Activated T-cell treated with anti-CD3 and anti-CD28 coated beads, Interleukin-2, amount 50 U/mL, for 72 hours (primary cell): ENCODE measurements at regions not wholly inside any gene's neighbourhood (a gene's known extent, or its start where the extent isn't known, plus 50 kb on each side); places are given as distances from the start of the nearest gene placed in this dataset.

Experiments used
- ATAC-seq, 2 donors: fragments of 150-1000 bp; cut with Tn5 transposase; replicated peaks in 1 of 2; 2 replicates each; pipeline ENCODE4 v1.10.0; 2021; ENCODE audit warnings: moderate library complexity in 2 of 2, mild to moderate bottlenecking in 1 of 2
- DNase-seq, 2 donors: peaks; one replicate each; pipeline ENCODE4 v3.0.0; 2021 to 2022; ENCODE audit warnings: mixed read lengths in 1 of 2
- H3K27ac Mint-ChIP-seq: one replicate; pipeline ENCODE4 v1.8.0; 2022; ENCODE audit warnings: mild to moderate bottlenecking, moderate library complexity, mixed read lengths
- H3K27me3 Mint-ChIP-seq: one replicate; pipeline ENCODE4 v1.8.0; 2022; ENCODE audit warnings: low read depth, mixed read lengths
- H3K36me3 Mint-ChIP-seq, 2 donors: one replicate each; pipeline ENCODE4 v1.8.0; 2022; ENCODE audit warnings: mixed read lengths in 2 of 2, mild to moderate bottlenecking in 1 of 2; ENCODE audit not compliant: insufficient read depth in 2 of 2
- H3K4me1 Mint-ChIP-seq: one replicate; pipeline ENCODE4 v1.8.0; 2022; ENCODE audit warnings: low read depth, mixed read lengths
- H3K4me3 Mint-ChIP-seq, 2 donors: one replicate each; pipeline ENCODE4 v1.8.0; 2022; ENCODE audit warnings: mild to moderate bottlenecking in 2 of 2, mixed read lengths in 2 of 2, moderate library complexity in 2 of 2
- H3K9me3 Mint-ChIP-seq, 2 donors: one replicate each; pipeline ENCODE4 v1.8.0; 2022; ENCODE audit warnings: mixed read lengths in 2 of 2

DNA sequence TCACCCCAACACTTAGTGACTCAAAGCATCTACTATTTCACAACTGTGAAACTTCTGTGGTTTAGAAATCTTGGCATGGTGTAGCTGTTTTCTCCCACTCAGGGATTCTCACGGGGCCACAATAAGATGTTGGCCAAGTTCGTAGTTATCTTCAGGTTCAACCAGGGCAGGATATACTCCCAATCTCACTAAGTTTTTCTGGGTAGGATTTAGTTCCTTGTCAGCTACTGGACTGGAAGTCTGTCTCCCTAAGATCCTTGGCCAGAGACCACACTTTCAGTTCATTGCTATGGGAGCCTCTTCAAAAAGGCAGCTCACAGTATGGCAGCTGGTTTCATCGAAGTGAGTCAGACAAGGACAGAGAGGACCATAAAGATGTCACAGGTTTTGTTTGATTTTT, 111.7 kb upstream of the PDHA2 start:
- DNase-seq, result no peak
- Mint-ChIP-seq H3K4me1 (no peaks in the 10 kb centered on the region), H3K4me3 (no peak overlapping the region), H3K27me3 (no peaks in the 10 kb centered on the region), H3K9me3 (no peaks in the 10 kb centered on the region), H3K27ac (no peak overlapping the region), H3K36me3 (no peaks in the 10 kb centered on the region)
- ATAC-seq, result no peak

- peaks cover 2 to 12% of the 10 kb centered on the region in 2 donors for H3K9me3 Mint-ChIP-seq
- no peaks in the 10 kb centered on the region for H3K27me3 Mint-ChIP-seq
- H3K4me3 Mint-ChIP-seq, result no peak overlapping the region
- no peak overlapping the region for H3K27ac Mint-ChIP-seq
- H3K4me1 Mint-ChIP-seq, result no peaks in the 10 kb centered on the region
- no peak for DNase-seq
- peaks cover 0 to 2% of the 10 kb centered on the region in 2 donors for H3K36me3 Mint-ChIP-seq
- no peak for ATAC-seq
Observed at GRCh38 chr4:95715830-95716229, 124.1 kb upstream of the PDHA2 start.

DNA sequence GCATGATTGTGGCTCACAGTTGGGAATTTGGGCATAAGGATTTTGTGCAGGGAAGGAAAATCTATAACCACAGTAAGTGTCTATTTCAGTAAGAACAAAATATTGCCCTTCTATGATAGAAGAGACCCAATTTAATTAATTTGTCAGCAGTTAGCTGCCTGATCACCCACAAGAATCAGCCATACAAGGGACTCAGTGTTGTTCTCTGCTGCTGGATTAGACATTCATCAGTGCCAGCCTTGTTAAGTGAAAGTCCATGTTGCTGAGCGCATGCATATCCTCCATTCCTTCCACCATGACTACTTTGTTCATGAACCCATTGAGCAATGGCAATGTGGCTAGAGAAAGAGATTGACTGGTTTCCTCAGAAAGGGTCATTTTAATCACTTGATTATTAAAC, 125.3 kb upstream of the PDHA2 start:
- Mint-ChIP-seq H3K27me3 (no peaks in the 10 kb centered on the region), H3K36me3 (peaks cover 0 to 2% of the 10 kb centered on the region in 2 donors), H3K9me3 (peaks cover 2 to 12% of the 10 kb centered on the region in 2 donors), H3K4me3 (no peak overlapping the region), H3K27ac (no peak overlapping the region), H3K4me1 (no peaks in the 10 kb centered on the region)
- DNase-seq, result no peak
- no peak for ATAC-seq

DNA sequence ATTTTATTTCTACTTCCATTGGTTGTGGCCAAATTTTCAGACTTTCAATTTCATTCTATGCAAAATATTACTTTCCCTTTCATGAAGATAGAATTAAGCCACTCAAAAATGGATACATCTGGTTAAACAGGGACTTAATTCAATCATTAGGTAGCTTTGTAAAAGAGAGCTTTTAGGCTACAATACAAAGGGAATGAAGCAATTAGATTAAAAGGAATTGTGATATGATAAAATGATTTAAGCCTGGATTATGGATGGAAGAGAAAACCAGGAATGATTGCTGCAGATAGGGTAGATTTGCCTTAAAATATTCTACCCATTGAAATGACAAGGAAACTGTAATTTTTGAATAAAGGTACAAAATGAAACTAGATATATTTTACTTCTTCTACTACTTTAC, 134.6 kb upstream of the PDHA2 start:
- Mint-ChIP-seq H3K4me3 (no peak overlapping the region), H3K9me3 (peaks cover 0 to 6% of the 10 kb centered on the region in 2 donors), H3K27me3 (no peaks in the 10 kb centered on the region), H3K36me3 (no peaks in the 10 kb centered on the region), H3K27ac (no peak overlapping the region), H3K4me1 (no peaks in the 10 kb centered on the region)
- ATAC-seq (no peak), DNase-seq (no peak)

- Mint-ChIP-seq H3K27ac (no peak overlapping the region), H3K4me3 (no peak overlapping the region), H3K4me1 (no peaks in the 10 kb centered on the region), H3K9me3 (peaks cover 0 to 6% of the 10 kb centered on the region in 2 donors), H3K27me3 (no peaks in the 10 kb centered on the region), H3K36me3 (no peaks in the 10 kb centered on the region)
- DNase-seq (no peak), ATAC-seq (no peak)
Observed at GRCh38 chr4:95701500-95702170, 138.3 kb upstream of the PDHA2 start.

DNA sequence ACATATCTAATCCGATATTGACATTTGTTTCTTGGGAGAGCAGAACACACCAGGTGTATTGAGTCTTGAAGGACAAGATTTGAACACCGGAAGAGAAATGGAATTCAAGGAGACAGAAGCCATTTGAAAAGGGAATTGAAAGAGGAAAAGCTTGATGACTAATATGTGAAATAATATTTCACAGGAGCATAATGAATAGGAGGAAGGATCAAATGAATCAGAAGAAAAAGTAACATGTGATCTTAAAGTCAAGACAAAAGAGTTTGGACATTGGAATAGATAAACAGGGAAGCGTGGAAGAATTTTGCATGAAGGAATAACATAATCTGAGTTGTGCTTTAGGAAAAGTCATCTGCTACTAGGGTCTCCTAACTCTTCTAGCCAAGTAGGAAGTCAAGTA, 145.5 kb upstream of the PDHA2 start:
- no peaks in the 10 kb centered on the region for H3K4me1 Mint-ChIP-seq
- no peak for ATAC-seq
- peaks cover 0 to 1% of the 10 kb centered on the region in 2 donors for H3K9me3 Mint-ChIP-seq

GRCh38 chr4:95693594-95693993, 144.8 kb upstream of the UNC5C start:
- DNase-seq, result no peak
- no peak overlapping the region for H3K4me3 Mint-ChIP-seq

More for the DNA sequence above, 145.5 kb upstream of the PDHA2 start:
- Mint-ChIP-seq H3K4me3 (no peak overlapping the region), H3K36me3 (no peaks in the 10 kb centered on the region), H3K27me3 (no peaks in the 10 kb centered on the region), H3K27ac (no peak overlapping the region)
- DNase-seq, result no peak

GRCh38 chr4:95676190-95676589, 127.4 kb upstream of the UNC5C start:
- Mint-ChIP-seq H3K4me3 (no peak overlapping the region), H3K27me3 (no peaks in the 10 kb centered on the region), H3K9me3 (peaks cover 0 to 6% of the 10 kb centered on the region in 2 donors), H3K4me1 (no peaks in the 10 kb centered on the region), H3K27ac (no peak overlapping the region), H3K36me3 (no peaks in the 10 kb centered on the region)
- ATAC-seq (no peak), DNase-seq (no peak)

More at GRCh38 chr4:95693594-95693993, 144.8 kb upstream of the UNC5C start:
- Mint-ChIP-seq H3K27ac (no peak overlapping the region), H3K36me3 (no peaks in the 10 kb centered on the region), H3K4me1 (no peaks in the 10 kb centered on the region), H3K27me3 (no peaks in the 10 kb centered on the region), H3K9me3 (peaks cover 0 to 1% of the 10 kb centered on the region in 2 donors)
- no peak for ATAC-seq

DNA sequence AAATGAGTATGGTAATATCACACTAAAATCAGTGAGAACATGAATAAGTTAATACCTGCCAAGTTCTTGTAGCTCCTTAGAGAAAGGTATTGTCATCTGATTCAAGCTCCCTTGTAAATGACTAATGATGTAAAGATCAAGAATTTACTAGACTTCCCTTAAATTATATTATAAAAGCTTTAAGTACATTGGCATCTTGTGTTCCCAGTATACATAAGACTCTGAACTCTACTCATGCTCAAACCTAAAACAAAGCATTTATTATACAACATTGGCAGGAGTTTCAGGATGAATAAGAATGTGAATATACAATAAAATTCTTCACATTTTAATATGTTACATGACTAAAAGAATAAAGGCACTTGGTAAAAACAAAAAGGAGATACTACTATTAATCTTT, 126.8 kb upstream of the UNC5C start:
- ATAC-seq, result no peak
- DNase-seq, result no peak
- Mint-ChIP-seq H3K27ac (no peak overlapping the region), H3K27me3 (no peaks in the 10 kb centered on the region), H3K9me3 (peaks cover 0 to 6% of the 10 kb centered on the region in 2 donors), H3K4me3 (no peak overlapping the region), H3K36me3 (no peaks in the 10 kb centered on the region), H3K4me1 (no peaks in the 10 kb centered on the region)

GRCh38 chr4:95674521-95674981, 125.8 kb upstream of the UNC5C start:
- DNase-seq (no peak), ATAC-seq (no peak)
- Mint-ChIP-seq H3K36me3 (no peaks in the 10 kb centered on the region), H3K9me3 (peaks cover 0 to 6% of the 10 kb centered on the region in 2 donors), H3K4me3 (no peak overlapping the region), H3K4me1 (no peaks in the 10 kb centered on the region), H3K27me3 (no peaks in the 10 kb centered on the region), H3K27ac (no peak overlapping the region)

- no peaks in the 10 kb centered on the region for H3K27me3 Mint-ChIP-seq
- ATAC-seq (no peak), DNase-seq (no peak)
- no peaks in the 10 kb centered on the region for H3K36me3 Mint-ChIP-seq
- no peak overlapping the region for H3K4me3 Mint-ChIP-seq
- H3K27ac Mint-ChIP-seq, result no peak overlapping the region
- no peaks in the 10 kb centered on the region for H3K4me1 Mint-ChIP-seq
- H3K9me3 Mint-ChIP-seq, result peaks cover 0 to 3% of the 10 kb centered on the region in 2 donors
Observed at GRCh38 chr4:95672811-95673210, 124.0 kb upstream of the UNC5C start.

DNA sequence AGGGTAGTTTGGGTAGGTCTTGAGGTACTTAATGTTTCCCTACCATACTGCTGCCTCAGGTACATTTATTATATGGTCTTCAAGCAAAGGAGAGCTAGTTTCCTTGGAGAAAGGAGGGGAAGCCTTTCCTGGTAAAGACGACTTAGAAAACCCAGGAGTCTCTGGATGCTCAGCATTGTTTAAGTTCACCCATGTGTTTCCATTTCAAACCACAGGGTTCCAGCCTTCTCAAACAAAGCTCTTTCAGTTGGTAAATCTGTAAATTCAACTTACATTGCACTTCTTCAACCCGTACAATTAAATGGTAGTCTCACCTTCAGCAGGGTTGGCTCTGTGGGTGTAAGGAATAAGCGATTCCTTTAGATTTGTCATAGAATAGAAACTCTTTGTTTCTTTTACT, 111.9 kb upstream of the UNC5C start:
- DNase-seq (no peak), ATAC-seq (no peak)
- Mint-ChIP-seq H3K27ac (no peak overlapping the region), H3K27me3 (no peaks in the 10 kb centered on the region), H3K9me3 (peaks cover 2 to 10% of the 10 kb centered on the region in 2 donors), H3K4me3 (no peak overlapping the region), H3K36me3 (peaks cover 3% of the 10 kb centered on the region in 2 donors), H3K4me1 (no peaks in the 10 kb centered on the region)

GRCh38 chr4:95651891-95652290, 103.1 kb upstream of the UNC5C start:
- Mint-ChIP-seq H3K27me3 (no peaks in the 10 kb centered on the region), H3K4me3 (no peak overlapping the region), H3K27ac (no peak overlapping the region), H3K36me3 (peaks cover 0 to 1% of the 10 kb centered on the region in 2 donors), H3K9me3 (peaks cover 4 to 7% of the 10 kb centered on the region in 2 donors), H3K4me1 (no peaks in the 10 kb centered on the region)
- DNase-seq, result no peak
- ATAC-seq, result no peak

GRCh38 chr4:95644417-95644816, 95.6 kb upstream of the UNC5C start:
- Mint-ChIP-seq H3K9me3 (no peaks in the 10 kb centered on the region), H3K27ac (no peak overlapping the region), H3K36me3 (no peaks in the 10 kb centered on the region), H3K4me3 (no peak overlapping the region), H3K4me1 (no peaks in the 10 kb centered on the region), H3K27me3 (no peaks in the 10 kb centered on the region)
- ATAC-seq, result no peak
- DNase-seq, result no peak
